ENCODE measurements at regions not wholly inside any gene's neighbourhood (a gene's known extent, or its start where the extent isn't known, plus 50 kb on each side); places are given as distances from the start of the nearest gene placed in this dataset.

- no peak for DNase-seq
Measured at GRCh38 chr2:128498086-128498485, 179.4 kb upstream of the HS6ST1 start.

- DNase-seq = no peak
Measured at GRCh38 chr2:128498589-128498988, 179.9 kb upstream of the HS6ST1 start.

- no peak for DNase-seq
Measured at GRCh38 chr2:128499367-128500137, 180.9 kb upstream of the HS6ST1 start.

GRCh38 chr2:128500138-128500800 is 181.6 kb upstream of the HS6ST1 start:
- peak; percentile 4 for DNase-seq

- DNase-seq = no peak
Measured at GRCh38 chr2:128501006-128501690, 182.5 kb upstream of the HS6ST1 start.

GRCh38 chr2:128501700-128502099 is 183.0 kb upstream of the HS6ST1 start:
- no peak for DNase-seq

- DNase-seq = no peak
Measured at GRCh38 chr2:128502200-128502599, 183.5 kb upstream of the HS6ST1 start.

GRCh38 chr2:128502638-128503246 is 184.1 kb upstream of the HS6ST1 start:
- DNase-seq = no peak

GRCh38 chr2:128503399-128504245 is 185.0 kb upstream of the HS6ST1 start:
- no peak for DNase-seq

- DNase-seq = no peak
Measured at GRCh38 chr2:128504246-128505149, 185.8 kb upstream of the HS6ST1 start.

GRCh38 chr2:128505150-128505490 is 186.5 kb upstream of the HS6ST1 start:
- DNase-seq = no peak

GRCh38 chr2:128505575-128506526 is 187.2 kb upstream of the HS6ST1 start:
- no peak for DNase-seq

GRCh38 chr2:128506534-128506933 is 187.9 kb upstream of the HS6ST1 start:
- DNase-seq = no peak

- DNase-seq = no peak
Measured at GRCh38 chr2:128510701-128511397, 192.2 kb upstream of the HS6ST1 start.

GRCh38 chr2:128511731-128512378 is 193.2 kb upstream of the HS6ST1 start:
- no peak for DNase-seq

GRCh38 chr2:128512379-128513115 is 193.9 kb upstream of the HS6ST1 start:
- no peak for DNase-seq

GRCh38 chr2:128513116-128513960 is 194.7 kb upstream of the HS6ST1 start:
- no peak for DNase-seq

GRCh38 chr2:128513961-128514283 is 195.3 kb upstream of the HS6ST1 start:
- no peak for DNase-seq

Data from NCI-H526 treated with DMSO at 0.1 percent for 48 hours (cell line).